ENCODE measurements at regions not wholly inside any gene's neighbourhood (a gene's known extent, or its start where the extent isn't known, plus 50 kb on each side); places are given as distances from the start of the nearest gene placed in this dataset.

GRCh38 chr18:57910817-57911216 is 107.7 kb upstream of the ATP8B1 start:
- TF ChIP-seq RXRA (IDR thresholded peaks at IDR 0.05; ENCODE audit: borderline replicate concordance, low read depth) (no peak), IRF3 (IDR thresholded peaks at IDR 0.05; ENCODE audit: low read depth, low read length) (no peak), CTCF (IDR thresholded peaks at IDR 0.05) (peak; percentile 39)
- CTCF ChIA-PET: interaction anchor here (1.1 kb wide), 3 partner anchors 12 to 48 kb away, joined by 3 to 5 read pairs (median 3); no protein-coding TSS in a partner anchor
- no peak overlapping the region for H3K4me3 ChIP-seq (ENCODE audit: low read depth in 2 of 2, low read length in 1 of 2)

GRCh38 chr18:57910134-57910533 is 107.0 kb upstream of the ATP8B1 start:
- POLR2A ChIA-PET: no interaction called here
- H2AFZ ChIP-seq (ENCODE audit: low read depth): no peak overlapping the region
- 75% methylated on average over 2 of the region's 2 CpGs for WGBS (ENCODE audit: low lambda C conversion rate)
- no peak overlapping the region for H3K4me3 ChIP-seq (ENCODE audit: low read depth in 2 of 2, low read length in 1 of 2)
- H3K9ac ChIP-seq: no peak overlapping the region
- H3F3A ChIP-seq (replicated peaks; ENCODE audit: insufficient read depth): no peaks in the 10 kb centered on the region
- no peaks in the 10 kb centered on the region for H3K36me3 ChIP-seq (replicated peaks in 1 of 2; ENCODE audit: control insufficient read depth in 1 of 2, insufficient read depth in 2 of 2, low read length in 1 of 2)
- no peaks in the 10 kb centered on the region for H3K27me3 ChIP-seq (ENCODE audit: insufficient read depth)
- H3K9me3 ChIP-seq: no peaks in the 10 kb centered on the region
- TF ChIP-seq MEF2A (IDR thresholded peaks at IDR 0.05; ENCODE audit: borderline replicate concordance, low read depth) (no peak), ZBTB33 (IDR thresholded peaks at IDR 0.05; ENCODE audit: borderline replicate concordance, low read depth) (no peak), CHD2 (IDR thresholded peaks at IDR 0.05; ENCODE audit: low read length, partially characterized antibody) (no peak), JUND (IDR thresholded peaks at IDR 0.05) (no peak), YY1 (IDR thresholded peaks at IDR 0.05; ENCODE audit: low read depth) (no peak)
- H3K79me2 ChIP-seq (ENCODE audit: insufficient read depth): no peaks in the 10 kb centered on the region
- H3K27ac ChIP-seq (ENCODE audit: low read depth in 2 of 2, low read length in 1 of 2): no peak overlapping the region
- H3K4me2 ChIP-seq: no peak overlapping the region
- no peaks in the 10 kb centered on the region for H3K9me2 ChIP-seq
- no peak for DNase-seq
- CTCF ChIA-PET: interaction anchor here (1.1 kb wide), 2 partner anchors 11 to 47 kb away, joined by 3 to 5 read pairs; no protein-coding TSS in a partner anchor
- H4K20me1 ChIP-seq (ENCODE audit: insufficient read depth): no peaks in the 10 kb centered on the region
- H3K4me1 ChIP-seq (ENCODE audit: control insufficient read depth in 1 of 2, insufficient read depth in 2 of 2, low read depth in 1 of 2, low read length in 1 of 2): peaks cover 0 to 3% of the 10 kb centered on the region in 2 experiments; a peak in 2 of 4 replicates

More at GRCh38 chr18:57910817-57911216, 107.7 kb upstream of the ATP8B1 start:
- Histone ChIP-seq H3K9me2 (no peaks in the 10 kb centered on the region), H2AFZ (ENCODE audit: low read depth) (no peak overlapping the region), H3F3A (replicated peaks; ENCODE audit: insufficient read depth) (no peaks in the 10 kb centered on the region), H3K9ac (no peak overlapping the region), H3K4me1 (ENCODE audit: control insufficient read depth in 1 of 2, insufficient read depth in 2 of 2, low read depth in 1 of 2, low read length in 1 of 2) (peaks cover 4% of the 10 kb centered on the region in 2 experiments; a peak in 3 of 4 replicates), H3K79me2 (ENCODE audit: insufficient read depth) (no peaks in the 10 kb centered on the region), H3K4me2 (no peak overlapping the region), H3K27ac (ENCODE audit: low read depth in 2 of 2, low read length in 1 of 2) (no peak overlapping the region), H3K36me3 (replicated peaks in 1 of 2; ENCODE audit: control insufficient read depth in 1 of 2, insufficient read depth in 2 of 2, low read length in 1 of 2) (no peaks in the 10 kb centered on the region), H3K27me3 (ENCODE audit: insufficient read depth) (no peaks in the 10 kb centered on the region), H3K9me3 (no peaks in the 10 kb centered on the region), H4K20me1 (ENCODE audit: insufficient read depth) (no peaks in the 10 kb centered on the region)
- POLR2A ChIA-PET: no interaction called here
- 93% methylated on average over 7 of the region's 7 CpGs for WGBS (ENCODE audit: low lambda C conversion rate)
- no peak for DNase-seq
